ENCODE measurements at regions not wholly inside any gene's neighbourhood (a gene's known extent, or its start where the extent isn't known, plus 50 kb on each side); places are given as distances from the start of the nearest gene placed in this dataset.

- TF ChIP-seq EZH2 (IDR thresholded peaks at IDR 0.05; ENCODE audit: low read depth) = no peak
- no peak for TF ChIP-seq CTCF (conservative IDR thresholded peaks at IDR 0.05)
- intact Hi-C loops (cut with micrococcal nuclease; ENCODE audit: unreplicated experiment) = no loop called here
- H3K9me2 ChIP-seq (ENCODE audit: insufficient read depth) = no peaks in the 10 kb centered on the region
- no peak overlapping the region for H2AFZ ChIP-seq
- BruUV-seq (replicated peaks) = no TSS peak
- H3K4me3 ChIP-seq = no peak overlapping the region
- H3K79me2 ChIP-seq (ENCODE audit: low read depth) = no peaks in the 10 kb centered on the region
- H3K27ac ChIP-seq = no peak overlapping the region
- H3K36me3 ChIP-seq (ENCODE audit: low read depth) = no peaks in the 10 kb centered on the region
- H3K27me3 ChIP-seq (ENCODE audit: insufficient read depth, low read depth) = no peaks in the 10 kb centered on the region
- H4K20me1 ChIP-seq (ENCODE audit: insufficient read depth) = no peaks in the 10 kb centered on the region
- no peaks in the 10 kb centered on the region for H3K9me3 ChIP-seq (ENCODE audit: insufficient read depth, low read depth)
- no peaks in the 10 kb centered on the region for H3F3A ChIP-seq (ENCODE audit: insufficient read depth, low read depth)
- H3K4me2 ChIP-seq = no peak overlapping the region
- H3K4me1 ChIP-seq (replicated peaks; ENCODE audit: insufficient read depth) = no peaks in the 10 kb centered on the region
- ChIA-PET CTCF (no interaction called here), POLR2A (ENCODE audit: unreplicated experiment) (interaction anchor here (0.7 kb wide), 1 partner anchor 409 kb away, joined by 7 read pairs; no protein-coding TSS in a partner anchor)
- DNase-seq = no peak
These were observed 290.5 kb downstream of the NOL4 start for GRCh38 chr18:33934258-33934657.

- POLR2A ChIA-PET (ENCODE audit: unreplicated experiment) = no interaction called here
- intact Hi-C loops (cut with micrococcal nuclease; ENCODE audit: unreplicated experiment) = no loop called here
- CTCF ChIA-PET = no interaction called here
- Histone ChIP-seq H3K9me2 (ENCODE audit: insufficient read depth) (no peaks in the 10 kb centered on the region), H2AFZ (no peak overlapping the region), H4K20me1 (ENCODE audit: insufficient read depth) (no peaks in the 10 kb centered on the region), H3K27ac (no peak overlapping the region), H3K9me3 (ENCODE audit: insufficient read depth, low read depth) (no peaks in the 10 kb centered on the region), H3K4me3 (no peak overlapping the region), H3K79me2 (ENCODE audit: low read depth) (no peaks in the 10 kb centered on the region), H3F3A (ENCODE audit: insufficient read depth, low read depth) (no peaks in the 10 kb centered on the region), H3K4me1 (replicated peaks; ENCODE audit: insufficient read depth) (no peaks in the 10 kb centered on the region), H3K36me3 (ENCODE audit: low read depth) (no peaks in the 10 kb centered on the region), H3K4me2 (no peak overlapping the region), H3K27me3 (ENCODE audit: insufficient read depth, low read depth) (no peaks in the 10 kb centered on the region)
- DNase-seq = no peak
- no TSS peak for BruUV-seq (replicated peaks)
- TF ChIP-seq EZH2 (IDR thresholded peaks at IDR 0.05; ENCODE audit: low read depth) = no peak
- no peak for TF ChIP-seq CTCF (conservative IDR thresholded peaks at IDR 0.05)
These were observed 296.5 kb downstream of the NOL4 start for GRCh38 chr18:33928231-33928630.

GRCh38 chr18:33924576-33924975, 300.1 kb downstream of the NOL4 start:
- Histone ChIP-seq H3K4me1 (replicated peaks; ENCODE audit: insufficient read depth) (no peaks in the 10 kb centered on the region), H3K9me2 (ENCODE audit: insufficient read depth) (no peaks in the 10 kb centered on the region), H3K4me3 (no peak overlapping the region), H3K4me2 (no peak overlapping the region), H2AFZ (no peak overlapping the region), H3K27ac (no peak overlapping the region), H4K20me1 (ENCODE audit: insufficient read depth) (no peaks in the 10 kb centered on the region), H3F3A (ENCODE audit: insufficient read depth, low read depth) (no peaks in the 10 kb centered on the region), H3K9me3 (ENCODE audit: insufficient read depth, low read depth) (no peaks in the 10 kb centered on the region), H3K36me3 (ENCODE audit: low read depth) (no peaks in the 10 kb centered on the region), H3K79me2 (ENCODE audit: low read depth) (no peaks in the 10 kb centered on the region), H3K27me3 (ENCODE audit: insufficient read depth, low read depth) (no peaks in the 10 kb centered on the region)
- ChIA-PET CTCF (no interaction called here), POLR2A (ENCODE audit: unreplicated experiment) (interaction anchor here (0.8 kb wide), 1 partner anchor 949 kb away, joined by 6 read pairs; no protein-coding TSS in a partner anchor)
- intact Hi-C loops (cut with micrococcal nuclease; ENCODE audit: unreplicated experiment) = no loop called here
- BruUV-seq (replicated peaks) = no TSS peak
- no peak for DNase-seq
- no peak for TF ChIP-seq EZH2 (IDR thresholded peaks at IDR 0.05; ENCODE audit: low read depth)
- TF ChIP-seq CTCF (conservative IDR thresholded peaks at IDR 0.05) = no peak

Data from PC-9 (cell line).